Tibial nerve (tissue), 4 donors: ENCODE measurements at regions not wholly inside any gene's neighbourhood (a gene's known extent, or its start where the extent isn't known, plus 50 kb on each side); places are given as distances from the start of the nearest gene placed in this dataset.

Source experiments
- CTCF ChIP-seq, 5 experiments: fragments of 200-600 bp in 3 of 5; fragments of 450-650 bp in 2 of 5; sonication (generic) in 3 of 5; IDR thresholded peaks; one replicate each; pipeline ENCODE4 v1.5.1; 2016 to 2019; ENCODE audit warnings: antibody characterized with exemption in 5 of 5, mild to moderate bottlenecking in 3 of 5, moderate library complexity in 2 of 5
- EP300 ChIP-seq, 2 donors: sonication (generic); formaldehyde crosslinking; IDR thresholded peaks; one replicate each; pipeline ENCODE4 v1.6.1; 2017; ENCODE audit warnings: antibody characterized with exemption in 2 of 2, mild to moderate bottlenecking in 1 of 2
- POLR2A ChIP-seq, 2 donors: fragments of 450-650 bp; IDR thresholded peaks; one replicate each; pipeline ENCODE4 v1.6.1; 2017; ENCODE audit warnings: antibody characterized with exemption in 2 of 2, mild to moderate bottlenecking in 2 of 2, moderate library complexity in 2 of 2

GRCh38 chr1:81209461-81209860 is 591.3 kb upstream of the ADGRL2 start:
- TF ChIP-seq CTCF (IDR thresholded peaks at IDR 0.05) (no peak), POLR2A (IDR thresholded peaks at IDR 0.05) (no peak), EP300 (IDR thresholded peaks at IDR 0.05) (no peak)
